Vagina (tissue), 2 donors: ENCODE measurements at regions not wholly inside any gene's neighbourhood (a gene's known extent, or its start where the extent isn't known, plus 50 kb on each side); places are given as distances from the start of the nearest gene placed in this dataset.

Experiments
- DNase-seq, 2 donors: peaks; one replicate each; pipeline ENCODE4 v3.0.0-alpha.2; 2017; ENCODE audit errors: extremely low spot score in 2 of 2
- H3K27ac ChIP-seq: fragments of 200-600 bp; sonication (generic); one replicate; pipeline ENCODE4 v1.5.1; 2019
- H3K27me3 ChIP-seq: fragments of 200-600 bp; sonication (generic); one replicate; pipeline ENCODE4 v1.5.1; 2019
- H3K36me3 ChIP-seq, 2 donors: fragments of 200-600 bp; sonication (generic); one replicate each; pipeline ENCODE4 v1.5.1; 2017 to 2019
- H3K4me1 ChIP-seq: fragments of 200-600 bp; sonication (generic); one replicate; pipeline ENCODE4 v1.5.1; 2019
- H3K4me3 ChIP-seq, 2 donors: fragments of 200-600 bp; sonication (generic); 1 replicate in 1 of 2; 2 replicates in 1 of 2; pipeline ENCODE4 v1.5.1; 2016 to 2019
- H3K9me3 ChIP-seq: fragments of 200-600 bp; sonication (generic); one replicate; pipeline ENCODE4 v1.5.1; 2019
- CTCF ChIP-seq, 3 experiments: fragments of 450-650 bp in 2 of 3; fragments of 200-600 bp in 1 of 3; sonication (generic) in 1 of 3; IDR thresholded peaks; one replicate each; pipeline ENCODE4 v1.5.1; 2017 to 2019; ENCODE audit warnings: antibody characterized with exemption in 3 of 3, mild to moderate bottlenecking in 2 of 3, moderate library complexity in 2 of 3
- POLR2A ChIP-seq, 2 donors: fragments of 450-650 bp; IDR thresholded peaks; one replicate each; pipeline ENCODE4 v1.6.1; 2017; ENCODE audit warnings: antibody characterized with exemption in 2 of 2, mild to moderate bottlenecking in 2 of 2, moderate library complexity in 2 of 2
- POLR2AphosphoS5 ChIP-seq, 2 donors: sonication (generic); formaldehyde crosslinking; IDR thresholded peaks; one replicate each; pipeline ENCODE4 v1.9.0; 2017; ENCODE audit warnings: antibody characterized with exemption in 2 of 2, mild to moderate bottlenecking in 2 of 2, low read depth in 1 of 2; ENCODE audit not compliant: insufficient read depth in 1 of 2
- intact Hi-C: fragments of 100-400 bp; cut with DNase I; formaldehyde crosslinking; loops from one replicate; pipeline ENCODE4 v1.15.1; 2023

- no peak overlapping the region for H3K4me3 ChIP-seq
- no peaks in the 10 kb centered on the region for H3K4me1 ChIP-seq
- no peaks in the 10 kb centered on the region for H3K27me3 ChIP-seq
- no peaks in the 10 kb centered on the region for H3K9me3 ChIP-seq
- intact Hi-C loops: no loop called here
- no peak for DNase-seq
- H3K36me3 ChIP-seq: no peaks in the 10 kb centered on the region
- H3K27ac ChIP-seq: no peak overlapping the region
- TF ChIP-seq CTCF (IDR thresholded peaks at IDR 0.05) (no peak), POLR2AphosphoS5 (IDR thresholded peaks at IDR 0.05; ENCODE audit: insufficient read depth in 1 of 2, low read depth in 1 of 2) (no peak)
Observed at GRCh38 chr4:138707746-138708677, 307.6 kb upstream of the NOCT start.

- H3K36me3 ChIP-seq: no peaks in the 10 kb centered on the region
- intact Hi-C loops: loop anchor here (1.0 kb wide), 1 partner anchor 26 kb away; no protein-coding TSS in a partner anchor
- H3K27ac ChIP-seq: no peak overlapping the region
- H3K4me1 ChIP-seq: no peaks in the 10 kb centered on the region
- H3K9me3 ChIP-seq: no peaks in the 10 kb centered on the region
- no peak for DNase-seq
- H3K4me3 ChIP-seq: no peak overlapping the region
- no peaks in the 10 kb centered on the region for H3K27me3 ChIP-seq
- no peak for TF ChIP-seq CTCF (IDR thresholded peaks at IDR 0.05)
- TF ChIP-seq POLR2A (IDR thresholded peaks at IDR 0.05): no peak
- TF ChIP-seq POLR2AphosphoS5 (IDR thresholded peaks at IDR 0.05; ENCODE audit: insufficient read depth in 1 of 2, low read depth in 1 of 2): no peak
Observed at GRCh38 chr4:138706201-138706600, 309.4 kb upstream of the NOCT start.

- DNase-seq: no peak
- no peak overlapping the region for H3K4me3 ChIP-seq
- H3K27me3 ChIP-seq: no peaks in the 10 kb centered on the region
- no peaks in the 10 kb centered on the region for H3K4me1 ChIP-seq
- H3K36me3 ChIP-seq: no peaks in the 10 kb centered on the region
- TF ChIP-seq POLR2A (IDR thresholded peaks at IDR 0.05): no peak
- TF ChIP-seq CTCF (IDR thresholded peaks at IDR 0.05): no peak
- no peak for TF ChIP-seq POLR2AphosphoS5 (IDR thresholded peaks at IDR 0.05; ENCODE audit: insufficient read depth in 1 of 2, low read depth in 1 of 2)
- H3K9me3 ChIP-seq: no peaks in the 10 kb centered on the region
- intact Hi-C loops: no loop called here
- H3K27ac ChIP-seq: no peak overlapping the region
Observed at GRCh38 chr4:138702190-138702824, 313.3 kb upstream of the NOCT start.

- intact Hi-C loops: no loop called here
- no peak for DNase-seq
- TF ChIP-seq POLR2A (IDR thresholded peaks at IDR 0.05): no peak
- no peak for TF ChIP-seq POLR2AphosphoS5 (IDR thresholded peaks at IDR 0.05; ENCODE audit: insufficient read depth in 1 of 2, low read depth in 1 of 2)
- TF ChIP-seq CTCF (IDR thresholded peaks at IDR 0.05): no peak
Observed at GRCh38 chr4:138698641-138699040, 316.9 kb upstream of the NOCT start.

GRCh38 chr4:138697851-138698250, 317.7 kb upstream of the NOCT start:
- Histone ChIP-seq H3K36me3 (no peaks in the 10 kb centered on the region), H3K4me3 (no peak overlapping the region), H3K4me1 (no peaks in the 10 kb centered on the region), H3K27ac (no peak overlapping the region), H3K27me3 (no peaks in the 10 kb centered on the region), H3K9me3 (no peaks in the 10 kb centered on the region)
- no peak for DNase-seq
- TF ChIP-seq CTCF (IDR thresholded peaks at IDR 0.05) (no peak), POLR2AphosphoS5 (IDR thresholded peaks at IDR 0.05; ENCODE audit: insufficient read depth in 1 of 2, low read depth in 1 of 2) (no peak), POLR2A (IDR thresholded peaks at IDR 0.05) (no peak)
- intact Hi-C loops: no loop called here

More at GRCh38 chr4:138698641-138699040, 316.9 kb upstream of the NOCT start:
- Histone ChIP-seq H3K4me3 (no peak overlapping the region), H3K9me3 (no peaks in the 10 kb centered on the region), H3K4me1 (no peaks in the 10 kb centered on the region), H3K36me3 (no peaks in the 10 kb centered on the region), H3K27me3 (no peaks in the 10 kb centered on the region), H3K27ac (no peak overlapping the region)
